CD4-positive, alpha-beta T cell treated with Interleukin-17A for 4 hours (primary cell): ENCODE measurements at regions not wholly inside any gene's neighbourhood (a gene's known extent, or its start where the extent isn't known, plus 50 kb on each side); places are given as distances from the start of the nearest gene placed in this dataset.

Experiments
- DNase-seq: peaks from one replicate; pipeline ENCODE4 v3.0.0-alpha.2; 2020; ENCODE audit warnings: mixed read lengths

GRCh38 chrX:69110116-69110530 is 55.1 kb downstream of the PJA1 start:
- DNase-seq = no peak

DNA sequence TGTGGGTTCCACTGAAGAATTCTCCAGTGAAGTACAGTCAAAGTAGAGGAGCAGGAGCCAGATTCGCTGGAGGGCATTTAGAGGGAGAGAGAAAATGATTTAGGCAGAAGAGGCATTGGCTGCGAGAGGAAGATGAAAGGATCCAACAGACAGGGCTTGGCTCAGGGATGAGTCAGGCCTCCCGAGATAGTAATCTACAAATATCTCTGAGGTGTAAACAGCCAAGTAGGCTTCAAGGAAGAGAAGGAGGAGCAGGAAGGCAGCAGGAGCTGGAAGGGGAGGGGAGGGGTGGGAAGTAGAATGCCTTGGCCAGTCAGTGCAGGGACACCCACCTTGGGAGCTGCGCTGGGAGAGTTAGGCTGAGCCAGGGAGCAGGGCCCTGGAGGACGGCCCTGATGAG is 55.5 kb downstream of the PJA1 start:
- DNase-seq = no peak

- DNase-seq = no peak
Measured at GRCh38 chrX:69109036-69109663, 56.1 kb downstream of the PJA1 start.

DNA sequence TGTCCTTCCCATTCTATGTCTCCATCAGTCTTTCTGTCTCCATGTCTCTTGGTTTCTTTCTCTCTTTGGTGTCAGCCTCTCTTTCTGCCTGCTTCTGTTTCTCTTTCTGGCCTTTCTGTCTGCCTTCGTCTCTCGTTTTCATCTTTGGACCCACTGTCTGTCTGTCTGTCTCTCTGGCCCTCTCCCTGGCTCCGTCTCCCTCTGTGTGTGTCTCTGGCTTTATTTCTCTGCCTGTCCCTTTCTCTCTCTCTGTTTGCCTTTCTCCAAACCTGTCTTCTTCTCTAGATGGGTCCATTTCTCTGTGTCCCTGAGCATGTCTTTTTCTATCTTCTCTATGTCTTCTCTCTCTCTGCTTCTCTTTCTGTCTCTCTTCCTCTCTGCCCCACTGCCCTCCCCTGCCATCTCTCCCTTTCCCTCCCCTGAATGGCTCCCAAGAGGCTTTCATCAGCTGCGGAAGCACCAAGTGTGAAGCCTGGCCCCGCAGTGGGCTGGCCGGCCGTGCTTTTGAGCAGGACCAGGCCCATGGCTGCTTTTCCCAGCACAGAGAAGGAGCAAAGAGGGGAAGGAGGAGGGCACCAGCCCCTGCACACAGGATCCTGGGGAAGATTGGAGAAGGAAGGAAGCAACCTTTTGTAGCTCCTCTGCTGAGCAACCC is 57.4 kb downstream of the PJA1 start:
- no peak for DNase-seq

DNA sequence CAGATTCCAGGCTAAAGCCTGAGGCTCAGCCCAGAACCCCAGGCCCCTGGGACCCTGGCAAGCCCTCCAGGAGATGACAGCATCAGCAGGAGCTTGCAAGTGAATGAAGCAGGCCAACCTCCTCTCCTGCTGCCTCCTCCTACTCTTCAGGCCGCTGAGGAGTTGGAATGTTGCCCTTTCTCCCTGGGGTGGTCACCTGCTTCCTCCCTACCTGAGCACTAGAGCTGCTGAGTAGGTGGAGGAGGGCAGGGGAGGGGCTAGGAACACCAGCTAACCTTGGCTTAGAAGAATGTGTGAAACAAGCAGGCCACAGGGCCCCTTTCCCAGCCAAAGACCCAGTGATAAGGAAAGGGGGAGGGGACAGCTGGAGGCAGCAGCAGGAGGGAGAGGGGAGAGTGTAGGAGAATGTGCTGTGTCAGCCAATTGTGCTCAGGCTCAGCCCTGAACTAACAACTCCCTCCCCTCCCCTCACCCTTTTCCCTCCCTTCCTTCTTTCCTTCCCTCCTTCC is 58.0 kb downstream of the PJA1 start:
- no peak for DNase-seq

DNA sequence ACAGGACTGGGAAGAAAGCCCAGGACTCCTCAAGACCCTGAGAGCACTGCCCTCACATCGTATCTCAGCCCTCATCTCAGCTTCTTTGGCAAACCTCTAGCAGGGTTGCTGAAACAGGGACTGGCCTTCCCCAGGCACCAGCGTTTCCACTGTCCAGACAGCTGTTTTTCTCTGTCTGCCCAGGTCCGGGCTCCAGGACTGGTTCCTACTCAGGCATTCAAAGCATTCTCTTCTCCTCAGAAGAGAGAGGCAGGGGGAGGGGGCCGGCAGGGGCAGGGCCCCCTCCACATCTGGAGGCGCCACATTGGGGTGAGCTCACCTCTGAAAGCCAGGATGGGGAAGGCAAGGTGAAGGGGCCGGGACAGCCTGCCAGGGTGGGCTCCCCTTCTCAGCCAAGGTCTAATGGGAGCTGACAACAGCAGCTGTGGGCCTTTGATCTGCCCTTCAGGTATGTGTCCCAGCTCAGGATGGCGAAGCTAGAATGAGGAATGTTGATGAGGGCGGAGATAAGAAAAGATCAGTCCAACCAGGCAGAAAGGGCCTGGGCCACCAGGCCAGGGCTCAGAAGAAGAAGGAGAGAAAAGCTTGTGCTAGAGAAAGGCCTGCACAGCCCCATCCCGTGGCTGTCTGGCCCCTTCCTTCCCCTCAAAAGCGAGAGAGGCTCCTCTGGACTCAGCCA is 60.4 kb downstream of the PJA1 start:
- DNase-seq = no peak

DNA sequence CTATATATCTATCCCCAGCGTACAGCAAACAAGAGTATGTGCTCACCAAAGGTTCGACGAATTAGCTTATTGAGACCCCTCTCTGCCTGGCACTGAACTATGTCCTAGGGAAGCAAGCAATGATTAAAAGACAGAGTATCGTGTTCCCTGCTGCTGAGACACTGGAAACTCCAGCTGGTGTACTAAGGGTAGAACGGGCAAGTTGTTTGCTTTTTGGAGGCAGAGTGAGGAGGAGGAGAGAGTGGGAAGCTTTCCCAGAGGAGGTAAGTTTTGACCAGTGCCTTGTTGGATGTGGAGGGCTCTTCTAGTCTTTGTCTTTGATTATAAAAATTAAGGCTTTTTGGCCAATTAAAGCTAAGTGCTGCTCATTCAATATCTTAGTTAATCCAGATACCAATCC is 61.7 kb downstream of the PJA1 start:
- no peak for DNase-seq

DNA sequence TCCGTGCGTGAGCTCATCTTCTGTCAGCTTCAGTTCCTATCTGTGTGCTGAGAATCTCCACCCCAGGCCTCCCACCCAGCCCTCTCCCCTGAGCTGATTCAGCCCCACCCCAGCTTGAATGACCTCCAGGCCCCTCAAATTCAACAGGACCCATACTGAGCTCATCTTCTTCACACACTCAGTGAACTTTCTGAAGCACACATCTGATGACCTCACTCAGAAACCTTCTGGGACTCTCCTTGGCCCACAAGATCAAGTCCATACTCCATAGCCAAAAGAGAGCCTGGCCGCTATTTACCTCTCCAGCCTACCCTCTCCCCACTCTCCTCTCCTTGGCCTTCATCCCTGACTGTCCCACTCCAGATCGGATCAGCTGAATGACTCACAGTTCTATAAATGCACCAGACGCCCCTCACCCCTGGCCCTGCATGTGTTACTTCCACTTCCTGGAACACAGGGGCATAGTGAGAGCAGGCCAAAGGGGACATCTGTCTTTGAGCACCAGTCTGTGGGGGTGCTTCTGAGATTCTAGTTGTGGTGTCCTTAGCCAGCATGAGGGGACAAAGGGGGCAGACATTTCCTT is 62.5 kb downstream of the PJA1 start:
- no peak for DNase-seq

- no peak for DNase-seq
Measured at GRCh38 chrX:69101683-69102251, 63.5 kb downstream of the PJA1 start.

GRCh38 chrX:69100478-69100877 is 64.8 kb downstream of the PJA1 start:
- no peak for DNase-seq

DNA sequence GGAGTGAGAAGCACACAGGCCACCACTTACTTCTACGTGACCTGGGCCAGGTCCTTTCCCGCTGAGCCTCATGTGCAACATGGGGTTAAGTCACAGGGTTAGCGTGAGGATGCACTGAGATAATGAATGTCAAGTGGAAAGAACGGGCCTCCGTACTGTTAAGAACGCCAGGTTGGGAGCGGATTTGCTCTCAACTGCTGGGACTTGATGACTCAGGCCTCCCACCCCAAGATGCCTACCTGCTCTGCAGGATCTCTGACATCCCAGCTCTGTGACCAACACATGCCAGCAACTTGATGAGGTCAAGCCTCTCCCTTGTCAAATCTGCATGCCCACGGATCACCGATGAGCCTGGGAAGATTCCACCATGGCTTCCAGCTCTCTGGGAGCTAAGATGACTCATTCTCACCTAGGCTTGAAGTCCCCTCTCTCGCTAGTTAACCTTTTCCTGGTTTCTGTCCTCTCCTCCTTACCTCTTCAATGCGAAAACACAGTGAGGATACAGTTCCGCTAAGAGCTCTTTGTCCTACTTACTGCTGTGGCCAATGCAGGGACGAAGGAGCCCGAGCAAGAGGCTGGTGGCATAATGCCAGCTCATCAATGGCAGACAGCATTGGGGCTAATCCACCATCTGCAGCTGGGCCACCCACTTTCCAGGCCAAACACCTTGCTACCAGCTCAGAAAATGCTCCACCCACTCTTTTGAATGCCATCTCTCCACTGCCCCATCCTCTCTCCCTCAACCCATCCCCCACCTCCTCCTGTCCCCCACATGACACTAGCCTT is 67.6 kb downstream of the PJA1 start:
- DNase-seq = no peak

DNA sequence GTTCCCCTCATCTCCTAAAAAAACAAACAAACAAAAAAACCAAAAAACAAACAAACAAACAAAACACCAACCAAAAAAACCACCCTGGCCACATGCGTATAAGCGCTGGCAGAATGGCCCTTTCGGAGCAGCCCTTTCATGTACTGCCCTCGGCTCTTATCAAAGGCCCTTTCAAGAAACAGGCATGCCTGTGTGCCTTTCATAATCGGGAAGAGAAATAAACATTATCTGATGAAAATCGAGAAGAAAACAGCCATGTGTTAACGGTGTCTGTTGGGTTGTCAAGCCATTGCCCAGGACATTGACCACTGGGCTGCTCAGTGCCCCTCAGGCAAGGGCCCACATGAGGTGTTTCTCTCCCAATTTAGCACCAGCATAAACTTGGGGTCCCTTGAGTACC is 68.3 kb downstream of the PJA1 start:
- DNase-seq = no peak

DNA sequence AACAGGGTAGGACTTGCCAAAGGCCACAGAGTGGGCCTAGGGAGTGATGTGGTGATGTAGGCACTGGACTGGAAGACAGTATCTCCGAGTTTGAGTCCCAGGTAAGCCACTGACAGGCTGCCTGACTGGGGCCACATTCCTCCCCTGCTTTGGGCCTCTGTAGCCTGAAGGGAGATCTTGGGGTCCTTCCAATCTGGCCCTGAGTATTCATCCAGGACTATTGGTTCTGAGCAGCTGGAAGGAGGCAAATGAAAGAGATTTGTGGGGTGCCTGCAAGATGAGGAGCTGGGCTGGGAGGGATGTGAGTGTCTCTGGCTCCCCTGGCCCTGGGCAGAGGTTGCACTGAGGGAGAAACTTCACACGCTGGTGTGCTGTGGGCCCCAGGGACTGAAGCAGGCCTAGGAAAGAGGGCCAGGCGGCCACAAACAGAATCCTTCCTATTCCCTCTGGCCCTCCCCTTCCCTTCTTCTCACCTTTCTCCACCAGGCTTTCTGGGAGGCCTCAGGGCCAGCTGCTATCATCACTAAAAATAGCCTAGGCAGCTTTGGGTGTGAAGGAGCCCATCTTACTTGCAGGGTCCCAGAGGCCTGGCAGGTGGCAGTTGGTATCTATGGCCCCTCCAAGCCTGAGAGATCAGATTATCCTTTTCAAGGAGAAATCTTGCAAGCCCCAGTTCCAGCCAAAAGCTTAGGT is 70.1 kb downstream of the PJA1 start:
- no peak for DNase-seq

DNA sequence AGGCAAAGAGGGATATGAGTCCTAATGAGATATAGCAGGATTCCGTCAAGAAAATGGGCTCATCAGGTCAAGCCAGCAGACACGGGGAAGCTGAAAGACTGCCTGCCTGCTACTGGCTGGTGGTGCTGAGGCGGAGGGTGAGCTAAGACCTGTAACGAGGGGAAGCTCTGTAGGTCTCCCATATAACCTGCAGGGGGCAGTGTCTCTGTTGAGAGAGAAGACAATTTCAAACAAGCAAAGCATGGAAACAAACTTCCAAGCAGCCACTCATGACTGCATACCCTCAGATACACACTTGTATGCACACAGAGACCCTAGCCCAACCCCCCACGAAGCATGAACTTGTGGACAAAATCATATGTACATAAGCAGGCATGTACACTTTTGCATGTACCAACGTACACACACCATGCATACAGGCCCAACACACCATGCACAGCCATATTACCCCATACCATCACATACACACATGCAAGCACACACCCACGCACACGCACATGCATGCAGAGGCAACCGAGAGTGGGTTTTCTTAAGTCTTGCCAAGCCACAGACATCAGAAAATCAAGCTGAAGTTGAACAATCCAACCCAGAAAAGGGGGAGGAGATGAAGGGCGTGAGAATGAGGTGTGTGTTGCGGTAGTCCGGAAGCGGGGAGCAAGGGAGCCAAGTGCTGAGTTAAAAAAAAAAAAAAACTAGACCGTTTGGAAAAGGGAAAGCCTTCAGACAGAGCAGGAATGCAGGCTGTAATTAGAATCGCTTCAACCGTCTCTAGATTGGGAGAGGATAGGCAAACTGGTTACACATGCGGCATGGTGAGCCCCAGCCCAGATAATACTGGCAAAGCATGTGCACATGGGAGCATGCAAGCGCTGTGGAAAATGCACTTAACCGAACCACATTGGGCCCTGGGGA is 71.0 kb downstream of the PJA1 start:
- peak; percentile 36 for DNase-seq

- no peak for DNase-seq
Measured at GRCh38 chrX:69090022-69090421, 75.2 kb downstream of the PJA1 start.

GRCh38 chrX:69089203-69089602 is 76.0 kb downstream of the PJA1 start:
- DNase-seq = no peak

DNA sequence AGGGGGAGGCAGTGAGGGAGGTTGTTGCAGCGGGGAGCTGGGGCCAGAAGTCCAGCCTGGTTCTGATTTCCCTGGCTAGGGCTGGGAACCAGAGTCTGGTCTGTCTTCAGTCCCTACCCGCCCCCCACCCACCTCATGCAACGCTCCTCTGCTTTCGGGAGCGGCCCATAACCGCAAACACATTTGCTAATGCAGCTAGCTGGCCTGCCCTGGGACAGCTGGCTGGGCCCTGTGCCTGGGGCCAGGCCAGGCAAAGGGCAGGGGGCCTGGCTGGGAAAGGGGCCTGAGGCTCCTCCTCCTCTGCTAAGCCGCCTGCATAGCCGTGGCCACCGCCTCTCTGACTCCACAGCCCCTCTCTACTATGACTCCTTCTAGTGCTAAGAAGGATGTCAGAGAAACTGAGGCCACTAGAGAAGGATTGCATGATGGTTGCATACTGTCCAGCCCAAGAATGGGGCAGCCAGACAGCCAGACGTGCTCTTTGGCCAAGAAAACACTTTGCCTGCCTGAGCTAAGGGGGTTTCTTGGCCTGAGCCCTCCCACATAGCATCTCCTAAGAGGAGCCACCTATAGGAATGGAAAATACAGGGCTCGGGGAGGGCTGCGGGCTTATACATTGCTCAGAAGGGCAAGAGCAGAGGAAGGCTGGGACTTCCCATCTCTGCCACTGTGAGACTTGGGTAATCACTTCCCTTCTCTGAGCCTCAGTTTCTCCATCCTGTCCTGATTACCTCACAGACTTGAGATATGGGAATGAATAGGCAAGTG is 76.9 kb downstream of the PJA1 start:
- DNase-seq = no peak

GRCh38 chrX:69085826-69086225 is 79.4 kb downstream of the PJA1 start:
- no peak for DNase-seq

- no peak for DNase-seq
Measured at GRCh38 chrX:69085151-69085550, 80.1 kb downstream of the PJA1 start.

GRCh38 chrX:69083801-69084200 is 81.5 kb downstream of the PJA1 start:
- DNase-seq = no peak
